Right hindlimb (tissue), 1 donor: ENCODE measurements at regions not wholly inside any gene's neighbourhood (a gene's known extent, or its start where the extent isn't known, plus 50 kb on each side); places are given as distances from the start of the nearest gene placed in this dataset.
A peak's percentile ranks its signal among the peaks of the same experiment; 100 is the strongest.
"Not testable (repeated sequence)": the region's sequence is repeated elsewhere in the genome, so short reads cannot be mapped to it uniquely, and the experiment has no call there.

ENCODE experiments used
- DNase-seq: peaks from one replicate; pipeline ENCODE4 v3.0.0-alpha.2; 2018

DNA sequence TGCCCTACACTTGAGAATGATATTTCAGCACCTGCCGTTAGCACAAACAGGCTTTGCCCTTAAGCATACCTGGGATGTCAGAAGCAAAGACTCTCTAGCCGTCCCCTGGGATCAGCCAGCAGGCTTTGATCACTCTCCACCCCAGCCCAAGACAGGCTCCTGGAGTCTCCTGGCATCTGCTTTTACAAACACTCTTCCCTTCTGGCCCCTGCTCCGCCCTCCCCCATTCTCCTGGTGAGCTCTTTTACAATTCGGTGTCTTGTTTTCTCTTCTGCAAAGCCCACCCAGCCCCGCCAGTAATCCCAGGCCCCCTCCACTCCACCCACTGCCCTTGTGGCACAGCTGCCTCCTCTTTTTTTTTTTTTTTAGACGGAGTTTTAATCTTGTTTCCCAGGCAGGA is 50.4 kb downstream of the KATNIP start:
- DNase-seq: no peak

DNA sequence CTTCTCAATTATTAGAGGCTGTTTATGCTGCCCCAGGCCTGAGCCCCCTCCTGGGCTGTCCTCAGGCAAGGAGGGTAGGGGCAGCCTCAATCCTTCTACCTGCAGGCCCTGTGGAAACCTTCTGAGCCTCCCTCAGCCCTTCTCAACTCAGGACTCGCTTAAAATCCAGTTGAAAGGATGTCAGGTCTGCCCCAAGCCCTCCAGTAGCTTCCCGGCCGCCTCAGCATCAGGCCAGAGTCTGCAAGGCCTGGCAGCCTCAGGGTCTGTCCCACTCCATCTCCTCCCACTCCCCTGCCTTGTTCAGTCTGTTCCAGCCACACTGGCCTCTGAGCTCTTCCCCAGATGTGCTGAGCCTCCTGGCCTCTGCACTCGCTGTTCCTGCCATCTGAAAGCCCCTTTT is 52.2 kb downstream of the KATNIP start:
- no peak for DNase-seq

DNA sequence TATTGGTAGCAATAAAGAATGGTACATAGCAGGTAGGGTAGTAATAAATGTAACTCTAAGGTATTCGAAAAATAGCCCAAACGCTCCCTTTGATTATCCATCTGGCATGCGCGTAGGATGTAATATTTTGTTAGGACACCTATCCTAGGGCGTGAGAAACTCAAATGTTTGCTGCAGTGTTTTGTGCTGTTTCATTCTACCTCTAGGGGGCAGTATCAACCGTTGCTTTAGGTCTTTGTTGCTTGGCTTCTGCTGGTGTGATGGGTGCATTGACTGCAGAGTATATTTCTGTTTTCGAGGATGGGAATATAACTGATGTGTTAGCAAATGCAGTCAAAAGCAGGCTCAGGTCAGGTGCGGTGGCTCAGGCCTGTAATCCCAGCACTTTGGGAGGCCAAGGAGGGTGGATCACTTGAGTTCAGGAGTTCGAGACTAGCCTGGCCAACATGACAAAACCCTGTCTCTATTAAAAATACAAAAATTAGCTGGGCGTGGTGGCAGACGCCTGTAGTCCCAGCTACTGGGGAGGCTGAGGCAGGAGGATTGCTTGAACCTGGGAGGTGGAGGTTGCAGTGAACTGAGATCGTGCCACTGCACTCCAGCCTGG is 55.7 kb downstream of the KATNIP start:
- not testable (repeated sequence) for DNase-seq

DNA sequence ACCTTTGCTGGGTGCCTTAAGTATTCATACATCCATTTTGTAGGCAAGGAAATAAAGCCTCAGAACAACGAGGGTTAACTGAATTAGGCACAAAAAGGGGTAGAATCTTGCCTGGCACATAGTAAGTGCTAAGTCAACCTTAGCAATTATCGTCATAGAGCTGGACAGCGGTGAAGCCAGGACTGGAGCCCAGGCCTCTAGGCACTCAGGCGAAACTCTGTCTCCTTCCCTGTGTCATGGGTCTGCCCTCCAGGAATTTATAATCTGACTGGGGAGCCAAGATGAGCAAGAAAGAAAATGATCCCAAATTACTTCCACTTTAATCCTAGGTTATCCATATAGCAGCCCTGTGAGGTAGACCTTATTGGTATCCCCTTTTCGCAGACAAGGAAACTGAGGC is 61.4 kb downstream of the KATNIP start:
- DNase-seq: no peak

DNA sequence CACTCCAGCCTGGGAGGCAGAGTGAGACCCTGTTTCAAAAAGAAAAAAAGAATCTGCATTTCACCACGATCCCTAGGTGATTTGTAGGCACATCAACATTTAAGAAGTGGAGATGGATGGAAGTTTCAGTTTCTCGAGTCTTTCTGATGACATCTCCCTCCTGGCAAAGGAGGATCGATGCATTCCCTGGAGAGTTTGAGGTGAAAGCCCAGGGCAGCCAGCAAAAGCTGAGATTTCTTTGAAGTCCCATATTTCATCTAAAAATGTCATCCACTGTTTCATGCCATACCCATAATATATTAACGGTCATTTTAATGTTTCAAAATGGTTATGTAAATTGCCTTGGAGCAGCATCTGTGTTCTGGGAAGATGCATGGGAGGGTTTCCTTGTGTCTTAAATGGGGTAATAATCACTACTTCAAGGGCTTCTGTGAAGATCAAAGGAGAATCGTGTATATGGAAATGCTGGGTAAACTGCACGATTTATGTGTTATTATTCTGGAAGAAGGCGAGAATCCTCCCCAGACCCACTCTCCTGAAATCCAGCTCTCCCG is 63.4 kb downstream of the KATNIP start:
- no peak for DNase-seq

DNA sequence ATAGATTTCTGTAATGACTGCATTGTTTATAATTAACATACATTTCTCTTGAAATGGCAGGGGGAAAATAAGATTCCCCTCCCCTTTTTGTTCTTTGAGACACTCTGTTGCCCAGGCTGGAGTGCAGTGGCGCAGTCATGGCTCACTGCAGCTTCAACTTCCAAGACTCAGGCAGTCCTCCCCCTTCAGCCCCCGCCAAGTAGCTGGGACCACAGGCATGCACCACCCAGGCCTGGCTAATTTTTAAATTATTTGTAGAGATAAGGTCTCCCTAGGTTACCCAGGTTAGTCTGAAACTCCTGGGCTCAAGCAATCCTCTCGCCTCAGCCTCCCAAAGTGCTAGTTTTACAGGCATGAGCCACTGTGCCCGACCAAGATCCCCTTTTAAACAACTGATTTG is 67.7 kb downstream of the KATNIP start:
- DNase-seq: no peak

DNA sequence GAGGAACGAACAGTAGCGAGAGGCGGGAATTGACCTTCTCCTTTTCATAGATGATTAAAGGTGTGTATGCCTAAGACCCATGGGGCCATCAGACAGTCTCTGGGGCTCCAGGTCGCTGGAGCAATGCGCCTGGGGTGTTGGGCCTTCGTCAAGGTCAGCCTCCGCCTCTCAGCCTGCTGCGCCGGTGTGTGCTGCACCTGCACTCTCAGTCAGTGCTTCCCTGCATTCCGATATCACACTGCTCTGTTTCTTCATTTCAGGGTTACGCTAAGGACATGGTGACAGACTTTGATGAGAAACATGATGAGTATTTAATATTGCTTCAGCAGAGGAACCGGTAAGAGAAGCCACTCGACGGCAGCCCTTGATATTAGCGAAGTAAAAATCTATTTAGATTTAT is 68.2 kb downstream of the KATNIP start:
- no peak for DNase-seq

DNA sequence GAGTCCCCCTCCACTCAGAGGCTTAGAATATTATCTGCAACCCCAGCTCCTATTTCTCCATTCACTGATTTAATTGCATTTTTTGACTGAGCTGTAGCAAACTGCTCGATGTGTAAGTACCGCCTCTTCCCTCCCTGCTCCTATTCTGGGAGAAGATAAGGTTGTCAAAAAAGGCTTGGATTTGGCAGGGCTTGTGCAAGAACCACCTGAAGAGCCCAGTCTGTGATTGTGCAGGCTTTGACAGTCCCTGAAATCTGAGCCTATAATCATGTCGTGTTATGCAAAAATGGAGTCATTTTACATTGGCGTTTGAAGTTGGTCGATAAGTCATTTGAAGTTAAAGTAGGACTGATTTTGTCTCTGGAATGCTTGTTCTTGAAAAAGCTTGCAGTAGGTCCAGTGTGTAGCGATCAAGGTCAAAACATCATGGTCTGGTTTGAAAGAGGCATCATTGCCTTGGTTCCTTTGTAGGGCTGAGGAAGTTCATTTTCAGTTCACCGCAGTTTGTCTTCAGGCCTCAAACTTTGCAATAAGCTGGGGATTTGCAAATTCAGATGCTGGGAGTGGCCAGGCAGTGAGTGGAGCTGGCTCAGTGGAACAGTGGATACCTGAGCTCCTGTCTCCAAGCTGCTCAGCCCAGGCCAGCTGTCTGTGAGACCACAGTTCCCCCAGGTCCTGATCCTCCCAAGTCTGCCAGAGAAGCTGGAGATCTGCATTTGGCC is 68.8 kb downstream of the KATNIP start:
- peak; percentile 58 for DNase-seq

DNA sequence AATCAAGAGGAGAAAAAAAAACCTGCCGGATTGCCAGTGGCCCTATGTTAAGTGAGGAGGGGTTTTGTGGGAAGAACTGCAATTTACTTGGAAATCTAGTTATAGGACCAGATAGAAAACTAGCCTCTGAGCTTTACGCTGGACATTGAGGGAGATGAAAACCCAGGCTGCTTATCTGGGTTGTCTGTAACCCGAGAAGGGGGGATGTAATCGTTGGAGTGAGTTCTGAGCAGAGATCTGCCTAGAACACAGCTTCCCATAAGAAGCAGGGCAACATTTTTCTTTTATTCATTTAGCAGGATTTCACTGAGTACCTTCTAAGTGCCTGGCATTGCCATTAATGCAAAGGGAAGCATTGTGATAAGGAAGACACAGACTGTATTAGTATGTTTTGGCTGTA is 70.6 kb downstream of the KATNIP start:
- no peak for DNase-seq

DNA sequence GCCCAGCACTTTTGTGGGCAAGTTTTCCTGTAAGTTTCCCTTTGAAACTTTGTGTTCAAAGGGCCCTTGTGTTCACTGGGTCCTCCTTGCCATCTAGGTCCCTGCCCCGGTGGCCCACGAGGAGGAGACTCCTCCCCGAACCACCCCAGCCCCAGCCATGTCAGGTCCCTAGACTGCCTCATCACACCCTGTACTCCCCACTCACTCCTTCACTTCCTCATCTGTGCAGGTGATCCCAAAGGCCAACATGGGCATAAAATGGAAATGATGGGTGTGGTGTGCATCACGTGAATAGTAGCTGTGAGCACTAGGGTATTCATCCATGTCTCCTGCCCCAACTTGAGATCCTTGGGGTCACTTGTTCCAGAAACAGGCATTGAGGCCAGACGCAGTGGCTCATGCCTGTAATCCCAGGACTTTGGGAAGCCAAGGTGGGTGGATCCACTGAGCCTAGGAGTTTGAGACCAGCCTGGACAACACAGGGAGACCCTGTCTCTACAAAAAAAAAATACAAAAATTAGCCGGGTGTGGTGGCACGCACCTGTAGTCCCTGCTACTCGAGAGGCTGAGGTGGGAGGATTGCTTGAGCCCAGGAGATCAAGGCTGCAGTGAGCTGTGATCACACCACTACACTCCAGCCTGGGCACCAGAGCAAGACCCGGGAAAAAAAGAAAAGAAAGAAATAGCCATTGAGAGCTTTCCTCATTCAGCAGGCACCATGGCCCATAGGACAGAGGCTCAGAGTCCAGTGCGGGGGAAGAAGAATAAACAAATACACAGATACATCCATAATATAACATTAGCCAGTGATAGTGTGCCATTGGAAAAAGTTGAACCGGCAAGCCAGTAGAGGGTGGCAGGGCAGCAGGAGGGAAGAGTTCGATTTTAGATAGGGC is 74.5 kb downstream of the KATNIP start:
- no peak for DNase-seq

DNA sequence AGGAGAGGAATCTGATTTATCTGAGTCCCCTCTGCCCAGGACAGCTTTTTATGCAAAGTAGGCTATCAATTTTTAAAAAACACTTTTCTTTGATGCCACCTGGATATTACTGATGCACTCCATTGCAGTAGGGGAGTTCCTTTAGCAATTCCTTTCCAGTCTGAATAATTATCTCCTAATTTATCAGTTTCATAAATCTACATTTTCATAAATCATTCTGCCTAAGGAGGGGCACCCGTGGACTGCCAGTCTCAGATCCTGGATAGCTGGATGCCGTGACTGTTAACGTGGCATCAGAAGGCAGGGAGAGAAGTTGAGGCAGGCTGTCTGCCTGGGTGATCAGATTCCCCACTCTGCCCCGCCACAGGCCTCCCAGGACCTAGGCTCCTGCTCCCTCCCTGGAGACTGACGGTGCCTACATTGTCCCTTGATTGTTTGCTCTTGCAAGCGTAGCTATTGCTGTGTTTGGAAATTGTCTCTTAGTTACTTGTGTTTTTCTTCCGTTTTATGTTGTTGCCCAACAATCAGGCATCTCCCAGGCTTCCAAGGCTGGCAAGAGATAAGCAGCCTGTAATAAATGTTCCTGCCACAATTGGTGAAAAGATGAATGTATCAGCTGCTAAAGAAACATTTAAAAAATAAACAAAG is 75.2 kb downstream of the KATNIP start:
- DNase-seq: no peak

DNA sequence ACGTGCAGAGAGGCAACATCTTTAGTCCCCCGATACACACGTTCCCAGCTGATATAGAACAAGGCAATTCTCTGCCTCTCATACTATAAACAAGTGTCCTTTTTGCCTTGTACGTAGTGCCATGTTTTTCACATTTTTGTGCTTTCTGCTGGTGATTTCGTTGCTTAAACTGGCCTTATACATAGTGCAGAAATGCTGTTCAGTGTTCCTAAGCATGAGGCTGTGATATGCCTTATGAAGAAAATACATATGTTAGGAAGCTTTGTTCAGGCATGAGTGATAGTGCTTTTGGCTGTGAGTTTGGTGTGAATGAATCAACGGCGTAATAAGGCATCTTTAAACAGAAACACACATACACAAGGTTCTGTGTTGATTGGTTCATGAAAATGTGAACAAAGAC is 77.2 kb downstream of the KATNIP start:
- DNase-seq: no peak

DNA sequence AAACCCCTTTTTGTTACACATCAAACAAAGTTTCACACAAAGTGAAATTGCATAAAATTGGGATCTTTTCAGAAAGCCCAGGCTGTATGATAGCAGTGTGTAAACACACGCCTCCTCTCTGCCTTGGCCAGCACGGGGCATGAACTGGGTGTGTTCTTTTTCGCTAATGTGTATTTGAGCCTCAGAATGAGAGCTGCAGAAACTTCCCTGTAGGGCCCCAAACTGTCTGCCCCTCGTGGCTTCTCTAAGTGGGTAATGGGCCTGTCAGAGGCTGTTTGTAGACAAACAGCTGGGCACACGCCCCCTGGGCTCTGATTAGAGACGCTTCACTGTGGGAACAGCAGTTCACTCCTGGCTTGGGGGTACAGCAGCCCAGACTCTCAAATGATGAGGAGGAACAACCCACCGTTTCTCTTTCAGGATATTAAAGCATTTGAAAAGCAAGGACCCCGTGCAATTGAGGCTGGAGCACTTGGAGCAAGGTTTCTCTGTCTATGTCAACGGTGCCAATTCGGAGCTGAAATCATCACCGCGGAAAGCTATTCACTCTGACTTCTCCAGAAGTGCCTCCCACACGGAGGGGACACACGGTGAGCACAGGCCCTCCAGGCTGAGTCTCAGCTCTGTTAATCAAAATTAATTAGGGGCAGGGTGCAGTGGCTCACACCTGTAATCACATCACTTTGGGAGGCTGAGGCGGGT is 78.4 kb downstream of the KATNIP start:
- peak; percentile 68 for DNase-seq

DNA sequence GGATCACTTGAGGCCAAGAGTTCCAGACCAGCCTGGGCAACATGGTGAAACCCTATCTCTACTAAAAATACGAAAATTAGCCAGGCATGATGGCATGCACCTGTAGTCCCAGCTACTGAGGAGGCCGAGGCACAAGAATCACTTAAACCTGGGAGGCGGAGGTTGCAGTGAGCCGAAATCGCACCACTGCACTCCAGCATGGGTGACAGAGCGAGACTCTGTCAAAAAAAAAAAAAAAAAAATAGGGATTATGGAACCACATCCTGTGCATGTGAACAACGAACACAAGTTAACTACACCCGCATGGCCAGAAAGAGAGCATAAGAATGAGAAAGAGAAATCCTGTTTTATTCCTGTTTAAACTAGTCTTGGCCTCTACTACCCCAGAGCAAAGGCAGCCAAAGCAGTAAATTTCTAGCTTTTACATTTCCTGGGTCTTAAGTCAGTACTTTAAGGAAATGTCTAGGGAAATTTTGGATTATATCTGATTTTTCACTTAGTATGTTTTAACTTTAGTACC is 79.1 kb downstream of the KATNIP start:
- not testable (repeated sequence) for DNase-seq

DNA sequence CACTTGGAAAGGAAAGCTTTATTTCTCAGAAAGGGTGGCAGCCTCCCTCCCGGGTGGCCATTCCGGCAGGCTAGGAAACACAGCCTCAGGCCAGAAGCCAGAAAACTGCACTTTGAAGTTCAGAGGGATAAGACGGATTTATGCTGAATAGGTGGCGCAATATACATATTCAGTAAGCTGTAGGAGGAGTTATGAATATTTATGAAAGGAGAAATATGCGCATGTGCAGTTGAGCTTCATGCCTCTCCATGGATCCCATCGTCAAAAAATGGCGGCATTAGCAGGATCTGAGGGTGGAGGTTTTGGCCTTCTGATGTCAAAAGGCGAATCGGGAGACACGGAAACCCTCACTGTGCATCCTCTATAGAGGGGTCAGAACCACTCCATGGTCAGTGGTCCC is 82.3 kb downstream of the KATNIP start:
- no peak for DNase-seq

DNA sequence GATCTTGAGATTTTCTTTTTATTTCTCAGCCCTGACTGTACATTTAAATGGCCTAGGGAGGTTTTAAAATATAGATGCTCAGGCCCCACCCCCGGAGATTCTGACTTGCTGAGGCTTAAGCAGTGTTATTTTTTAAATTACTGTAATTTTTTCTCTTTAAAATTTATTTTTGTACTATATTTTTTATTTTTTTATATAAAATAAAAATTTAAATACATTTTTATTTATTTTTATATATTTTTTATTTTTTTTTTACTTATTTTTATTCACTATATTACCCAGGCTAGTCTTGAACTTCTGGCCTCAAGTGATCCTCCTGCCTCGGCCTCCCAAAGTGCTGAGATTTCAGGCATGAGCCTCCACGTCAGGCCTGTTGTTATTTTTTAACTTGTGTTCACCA is 83.3 kb downstream of the KATNIP start:
- no peak for DNase-seq

DNA sequence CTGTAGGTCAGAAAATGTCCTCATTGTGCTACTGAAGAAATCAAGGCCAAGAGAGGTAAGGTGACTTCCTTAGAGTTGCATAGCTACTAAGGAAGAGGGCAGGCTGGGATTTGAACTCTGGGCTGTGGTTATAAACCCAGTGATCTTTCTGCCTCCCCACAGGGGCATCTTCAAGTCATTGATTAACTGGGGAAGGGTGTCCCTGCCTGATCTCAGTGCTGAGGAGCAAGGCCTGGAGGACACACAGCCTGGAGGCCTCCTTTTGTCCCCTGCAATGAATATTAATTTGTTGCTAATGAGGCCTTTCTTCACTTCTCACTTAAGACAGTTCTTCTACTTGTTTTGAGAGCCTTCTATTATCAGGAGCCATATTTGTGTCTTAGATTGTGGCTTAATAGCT is 83.8 kb downstream of the KATNIP start:
- DNase-seq: no peak

DNA sequence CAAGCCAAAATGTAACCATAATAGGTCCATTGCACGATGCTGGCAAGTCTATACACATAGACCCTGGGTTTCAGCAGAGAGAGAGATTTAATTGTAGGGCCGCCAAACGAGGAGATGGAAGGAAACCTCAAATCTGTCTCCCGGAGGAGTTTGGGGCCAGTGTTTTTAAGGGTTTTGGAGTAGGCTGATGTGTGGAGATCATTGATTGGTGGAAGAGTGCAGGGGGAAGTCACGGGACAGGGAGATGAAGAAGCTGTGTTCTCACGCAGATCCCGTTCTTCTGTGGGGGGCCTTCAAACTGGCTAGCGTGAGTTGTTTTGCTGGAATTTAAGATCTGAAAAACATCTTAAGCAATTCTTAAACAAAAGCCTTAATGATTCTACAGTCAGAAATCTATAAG is 84.8 kb downstream of the KATNIP start:
- DNase-seq: peak; percentile 61

DNA sequence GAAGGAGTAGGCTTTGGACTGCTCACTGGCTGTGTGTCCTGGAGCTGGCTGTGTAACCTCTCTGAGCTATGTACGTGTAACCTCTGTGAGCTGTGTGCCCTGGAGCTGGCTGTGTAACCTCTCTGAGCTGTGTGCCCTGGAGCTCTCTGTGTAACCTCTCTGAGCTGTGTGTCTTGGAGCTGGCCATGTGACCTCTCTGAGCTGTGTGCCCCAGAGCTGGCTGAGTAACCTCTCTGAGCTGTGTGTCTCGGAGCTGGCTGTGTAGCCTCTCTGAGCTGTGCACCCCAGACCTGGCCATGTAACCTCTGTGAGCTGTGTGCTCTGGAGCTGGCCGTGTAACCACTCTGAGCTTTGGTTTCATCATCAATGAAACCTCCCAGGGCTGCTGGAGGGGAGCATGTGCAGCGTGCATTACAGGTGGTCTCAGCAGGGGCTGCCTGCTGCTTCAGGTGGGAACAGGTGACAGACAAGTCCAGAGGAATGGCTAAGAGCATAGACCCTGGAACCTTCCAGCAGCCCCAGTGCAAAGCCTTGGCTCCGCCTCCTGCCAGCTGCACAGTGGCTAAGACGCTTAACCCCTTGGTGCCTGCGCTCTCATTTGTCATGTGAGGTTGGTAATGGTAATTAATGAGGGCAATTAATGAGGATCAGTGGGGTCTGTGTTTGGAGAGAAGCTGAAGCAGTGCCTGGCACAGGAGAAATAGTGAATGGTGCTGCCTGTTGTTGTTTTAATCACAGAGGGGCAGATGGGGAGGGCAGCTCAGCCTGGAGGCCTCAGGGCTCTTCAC is 86.7 kb downstream of the KATNIP start:
- no peak for DNase-seq

DNA sequence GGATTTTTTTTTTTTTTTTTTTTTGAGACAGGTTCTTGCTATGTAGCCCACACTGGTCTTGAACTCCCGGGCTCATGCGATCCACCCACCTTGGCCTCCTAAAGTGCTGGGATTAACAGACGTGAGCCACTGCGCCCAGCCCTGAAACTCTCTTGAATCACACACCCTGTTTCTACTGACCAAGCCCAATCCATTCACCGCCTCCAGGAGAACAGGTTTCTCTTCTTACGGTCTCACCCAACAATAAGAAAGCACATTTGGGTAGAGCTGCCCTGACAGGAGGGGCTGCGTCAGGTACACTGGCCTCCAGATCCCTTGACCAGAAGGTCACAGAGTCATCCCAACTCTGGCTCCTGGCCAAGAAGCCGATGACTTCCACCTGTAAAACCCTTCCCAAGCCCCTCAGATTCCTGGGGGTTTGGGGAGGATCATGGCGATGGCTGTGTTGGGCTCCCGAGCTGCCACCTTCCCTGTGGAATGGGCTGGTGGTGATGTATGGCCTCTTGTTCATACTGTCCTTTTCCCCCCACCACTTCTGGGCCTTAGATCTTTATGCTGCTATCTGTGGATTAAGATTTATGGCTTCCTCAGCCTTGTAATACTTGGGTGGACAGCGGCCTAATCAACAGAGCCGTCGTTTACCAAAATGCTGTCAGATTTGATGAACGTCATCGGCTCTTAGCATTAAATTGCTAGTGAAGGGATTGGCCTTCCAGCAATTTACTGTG is 89.1 kb downstream of the KATNIP start:
- no peak for DNase-seq
